GM23338 (cell line): ENCODE measurements at regions not wholly inside any gene's neighbourhood (a gene's known extent, or its start where the extent isn't known, plus 50 kb on each side); places are given as distances from the start of the nearest gene placed in this dataset.

ENCODE experiments used
- ATAC-seq: fragments of 200-7000 bp; cut with Tn5 transposase; 3 replicates; pipeline ENCODE4 v1.9.1; 2020
- DNase-seq: peaks from one replicate; pipeline ENCODE4 v3.0.0-alpha.2; 2015; ENCODE audit warnings: low spot score
- H2AFZ ChIP-seq: fragments of 200-600 bp; sonication (generic); 2 replicates; pipeline ENCODE4 v1.8.0; 2016; ENCODE audit warnings: antibody characterized with exemption, mild to moderate bottlenecking, moderate library complexity
- H3F3A ChIP-seq: fragments of 200-600 bp; sonication (generic); replicated peaks from 2 replicates; pipeline ENCODE4 v1.8.0; 2017; ENCODE audit warnings: antibody characterized with exemption, mixed run types, low read depth
- H3K27ac ChIP-seq: fragments of 200-600 bp; sonication (generic); 2 replicates; pipeline ENCODE4 v1.6.1; 2016; ENCODE audit warnings: low read depth
- H3K27me3 ChIP-seq: fragments of 200-600 bp; sonication (generic); 2 replicates; pipeline ENCODE4 v1.8.0; 2016; ENCODE audit warnings: mild to moderate bottlenecking, mixed run types, moderate library complexity; ENCODE audit not compliant: insufficient read depth
- H3K36me3 ChIP-seq: fragments of 200-600 bp; sonication (generic); 2 replicates; pipeline ENCODE4 v1.8.0; 2016; ENCODE audit warnings: mild to moderate bottlenecking; ENCODE audit not compliant: insufficient read depth
- H3K4me1 ChIP-seq: fragments of 200-600 bp; sonication (generic); 2 replicates; pipeline ENCODE4 v1.8.0; 2016; ENCODE audit warnings: mild to moderate bottlenecking, moderate library complexity; ENCODE audit not compliant: insufficient read depth
- H3K4me2 ChIP-seq: fragments of 200-600 bp; sonication (generic); 2 replicates; pipeline ENCODE4 v1.7.1; 2017; ENCODE audit warnings: mixed run types
- H3K4me3 ChIP-seq: fragments of 200-600 bp; sonication (generic); 2 replicates; pipeline ENCODE4 v1.6.1; 2016; ENCODE audit warnings: mixed run types
- H3K79me2 ChIP-seq: fragments of 200-600 bp; sonication (generic); replicated peaks from 2 replicates; pipeline ENCODE4 v1.8.0; 2017; ENCODE audit warnings: mild to moderate bottlenecking; ENCODE audit not compliant: insufficient read depth
- H3K9me2 ChIP-seq: fragments of 200-600 bp; sonication (generic); 2 replicates; pipeline ENCODE4 v1.8.0; 2017; ENCODE audit not compliant: insufficient read depth
- H4K20me1 ChIP-seq: fragments of 200-600 bp; sonication (generic); replicated peaks from 2 replicates; pipeline ENCODE4 v1.8.0; 2017; ENCODE audit warnings: mild to moderate bottlenecking; ENCODE audit not compliant: insufficient read depth
- H3K27ac Mint-ChIP-seq: 2 replicates; pipeline ENCODE4 v1.8.0; 2020; ENCODE audit warnings: inconsistent platforms, mild to moderate bottlenecking, moderate library complexity, mixed read lengths
- H3K27me3 Mint-ChIP-seq: 3 replicates; pipeline ENCODE4 v1.8.0; 2022; ENCODE audit warnings: low read depth, mild to moderate bottlenecking, moderate library complexity, mixed read lengths, inconsistent platforms; ENCODE audit not compliant: insufficient read depth, poor library complexity
- H3K36me3 Mint-ChIP-seq: 3 replicates; pipeline ENCODE4 v1.8.0; 2021; ENCODE audit warnings: low read depth, mild to moderate bottlenecking, inconsistent platforms, moderate library complexity, mixed read lengths
- H3K4me1 Mint-ChIP-seq: 3 replicates; pipeline ENCODE4 v1.8.0; 2020; ENCODE audit warnings: mild to moderate bottlenecking, inconsistent platforms, mixed read lengths
- H3K4me3 Mint-ChIP-seq: 3 replicates; pipeline ENCODE4 v1.8.0; 2021; ENCODE audit warnings: moderate library complexity, mild to moderate bottlenecking, inconsistent platforms, mixed read lengths
- H3K9me3 Mint-ChIP-seq: 3 replicates; pipeline ENCODE4 v1.8.0; 2020; ENCODE audit warnings: moderate library complexity, mild to moderate bottlenecking, inconsistent platforms, mixed read lengths
- CREB1 ChIP-seq: fragments of 250-450 bp; sonication (Bioruptor Pico); IDR thresholded peaks from 2 replicates; pipeline ENCODE4 v1.5.0; 2020; ENCODE audit warnings: low read depth, mild to moderate bottlenecking, moderate library complexity
- CTCF ChIP-seq, 2 experiments: fragments of 200-600 bp in 1 of 2; sonication (generic) in 1 of 2; conservative IDR thresholded peaks; 2 replicates each; pipeline versions ENCODE4 v1.5.1 to v1.6.1; 2016 to 2017; ENCODE audit warnings: antibody characterized with exemption in 2 of 2, low read depth in 2 of 2, mild to moderate bottlenecking in 2 of 2, moderate library complexity in 1 of 2
- EZH2 ChIP-seq: fragments of 200-600 bp; sonication (generic); IDR thresholded peaks from one replicate; pipeline ENCODE4 v1.8.0; 2017; ENCODE audit warnings: antibody characterized with exemption, mild to moderate bottlenecking, low read depth; ENCODE audit not compliant: unreplicated experiment
- JUNB ChIP-seq: IDR thresholded peaks from one replicate; pipeline ENCODE4 v1.6.1; 2016; ENCODE audit warnings: antibody characterized with exemption; ENCODE audit not compliant: unreplicated experiment
- POLR2AphosphoS5 ChIP-seq: IDR thresholded peaks from 2 replicates; pipeline ENCODE4 v1.6.1; 2016; ENCODE audit warnings: antibody characterized with exemption, low read depth
- STAT1 ChIP-seq: IDR thresholded peaks from one replicate; pipeline ENCODE4 v1.6.1; 2016; ENCODE audit warnings: antibody characterized with exemption; ENCODE audit not compliant: unreplicated experiment
- ZNF114 ChIP-seq: fragments of 250-450 bp; sonication (Bioruptor Pico); IDR thresholded peaks from 2 replicates; pipeline ENCODE4 v1.5.0; 2020; ENCODE audit warnings: mild to moderate bottlenecking, moderate library complexity
- ZNF331 ChIP-seq: fragments of 250-450 bp; sonication (Bioruptor Pico); IDR thresholded peaks from 2 replicates; pipeline ENCODE4 v1.5.0; 2020; ENCODE audit warnings: low read depth, mild to moderate bottlenecking, moderate library complexity
- TF ChIP-seq, protein P1 (sequence below): IDR thresholded peaks from 2 replicates; pipeline ENCODE4 v1.6.1; 2016; ENCODE audit warnings: antibody characterized with exemption

GRCh38 chr4:180436361-180436760, 1806.8 kb upstream of the TENM3 start:
- Histone ChIP-seq H3K36me3 (no peaks in the 10 kb centered on the region), H3K9me2 (no peaks in the 10 kb centered on the region), H3F3A (no peaks in the 10 kb centered on the region), H3K4me2 (no peak overlapping the region), H3K27ac (no peak overlapping the region), H3K4me3 (no peak overlapping the region), H3K27me3 (no peaks in the 10 kb centered on the region), H3K79me2 (no peaks in the 10 kb centered on the region), H3K4me1 (peaks cover 14% of the 10 kb centered on the region), H2AFZ (no peak overlapping the region), H4K20me1 (no peaks in the 10 kb centered on the region)
- no peak for DNase-seq
- no peaks in the 10 kb centered on the region for H3K36me3 Mint-ChIP-seq
- H3K4me1 Mint-ChIP-seq, result peaks cover 3% of the 10 kb centered on the region; the same call in 2 of the 3 replicates
- no peaks in the 10 kb centered on the region for H3K27me3 Mint-ChIP-seq
- no peak for ATAC-seq
- H3K4me3 Mint-ChIP-seq, result no peak overlapping the region
- no peaks in the 10 kb centered on the region for H3K9me3 Mint-ChIP-seq
- 0 out of 2 replicates have a peak overlapping the region, but pooled peaks have one; percentile 0 for H3K27ac Mint-ChIP-seq
- no peak for TF ChIP-seq ZNF114 (CRISPR knock-in tag)
- TF ChIP-seq, protein P1, sequence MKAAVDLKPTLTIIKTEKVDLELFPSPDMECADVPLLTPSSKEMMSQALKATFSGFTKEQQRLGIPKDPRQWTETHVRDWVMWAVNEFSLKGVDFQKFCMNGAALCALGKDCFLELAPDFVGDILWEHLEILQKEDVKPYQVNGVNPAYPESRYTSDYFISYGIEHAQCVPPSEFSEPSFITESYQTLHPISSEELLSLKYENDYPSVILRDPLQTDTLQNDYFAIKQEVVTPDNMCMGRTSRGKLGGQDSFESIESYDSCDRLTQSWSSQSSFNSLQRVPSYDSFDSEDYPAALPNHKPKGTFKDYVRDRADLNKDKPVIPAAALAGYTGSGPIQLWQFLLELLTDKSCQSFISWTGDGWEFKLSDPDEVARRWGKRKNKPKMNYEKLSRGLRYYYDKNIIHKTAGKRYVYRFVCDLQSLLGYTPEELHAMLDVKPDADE, result no peak

- Mint-ChIP-seq H3K9me3 (no peaks in the 10 kb centered on the region), H3K27me3 (no peaks in the 10 kb centered on the region), H3K27ac (no peak overlapping the region), H3K4me1 (peaks cover 3% of the 10 kb centered on the region; the same call in 2 of the 3 replicates), H3K4me3 (no peak overlapping the region), H3K36me3 (no peaks in the 10 kb centered on the region)
- TF ChIP-seq STAT1 (no peak), EZH2 (no peak), CTCF (conservative IDR thresholded peaks at IDR 0.05; ENCODE audit: low read depth in 2 of 2) (no peak), POLR2AphosphoS5 (no peak), JUNB (no peak)
- no peaks in the 10 kb centered on the region for H3K79me2 ChIP-seq
- H2AFZ ChIP-seq, result peak overlapping the region; percentile 72
- H4K20me1 ChIP-seq, result no peaks in the 10 kb centered on the region
- H3K36me3 ChIP-seq, result no peaks in the 10 kb centered on the region
- H3K4me2 ChIP-seq, result no peak overlapping the region
- no peak overlapping the region for H3K4me3 ChIP-seq
- DNase-seq, result no peak
- H3K27ac ChIP-seq, result no peak overlapping the region
- H3K4me1 ChIP-seq, result peaks cover 14% of the 10 kb centered on the region
- no peaks in the 10 kb centered on the region for H3K27me3 ChIP-seq
- no peak for ATAC-seq
- no peaks in the 10 kb centered on the region for H3F3A ChIP-seq
- no peaks in the 10 kb centered on the region for H3K9me2 ChIP-seq
Observed at GRCh38 chr4:180437601-180438000, 1805.6 kb upstream of the TENM3 start.

- Mint-ChIP-seq H3K36me3 (no peaks in the 10 kb centered on the region), H3K27me3 (peaks cover 4% of the 10 kb centered on the region), H3K9me3 (no peaks in the 10 kb centered on the region), H3K4me3 (no peak overlapping the region), H3K4me1 (peaks cover 8% of the 10 kb centered on the region), H3K27ac (no peak overlapping the region)
- Histone ChIP-seq H3K79me2 (no peaks in the 10 kb centered on the region), H3K4me3 (no peak overlapping the region), H3K27me3 (no peaks in the 10 kb centered on the region), H4K20me1 (no peaks in the 10 kb centered on the region), H3K36me3 (no peaks in the 10 kb centered on the region), H3K4me2 (no peak overlapping the region), H2AFZ (no peak overlapping the region), H3K27ac (no peak overlapping the region), H3K9me2 (no peaks in the 10 kb centered on the region), H3F3A (no peaks in the 10 kb centered on the region), H3K4me1 (no peaks in the 10 kb centered on the region)
- ATAC-seq (no peak), DNase-seq (no peak)
- no peak for TF ChIP-seq ZNF331 (CRISPR knock-in tag)
- TF ChIP-seq, protein P1, result no peak
- TF ChIP-seq ZNF114 (CRISPR knock-in tag), result no peak
- no peak for TF ChIP-seq CREB1 (CRISPR knock-in tag)
Observed at GRCh38 chr4:180448306-180448705, 1794.9 kb upstream of the TENM3 start.
